Ascending aorta (tissue), 2 donors: ENCODE measurements at regions not wholly inside any gene's neighbourhood (a gene's known extent, or its start where the extent isn't known, plus 50 kb on each side); places are given as distances from the start of the nearest gene placed in this dataset.

Source experiments
- DNase-seq, 2 donors: peaks; one replicate each; pipeline ENCODE4 v3.0.0-alpha.2; 2019; ENCODE audit warnings: low spot score in 2 of 2
- H3K27ac ChIP-seq, 2 donors: fragments of 200-600 bp; sonication (generic); one replicate each; pipeline ENCODE4 v1.5.1; 2016 to 2017; ENCODE audit warnings: mild to moderate bottlenecking in 1 of 2
- H3K27me3 ChIP-seq: fragments of 200-600 bp; sonication (generic); one replicate; pipeline ENCODE4 v1.5.1; 2017
- H3K36me3 ChIP-seq, 2 donors: fragments of 200-600 bp; sonication (generic); one replicate each; pipeline ENCODE4 v1.5.1; 2016
- H3K4me1 ChIP-seq, 2 donors: fragments of 200-600 bp; sonication (generic); one replicate each; pipeline ENCODE4 v1.5.1; 2016 to 2017; ENCODE audit warnings: mild to moderate bottlenecking in 1 of 2
- H3K4me3 ChIP-seq, 2 donors: fragments of 200-600 bp; sonication (generic); one replicate each; pipeline ENCODE4 v1.5.1; 2016 to 2017; ENCODE audit warnings: mild to moderate bottlenecking in 1 of 2
- H3K9me3 ChIP-seq, 2 donors: fragments of 200-600 bp; sonication (generic); one replicate each; pipeline ENCODE4 v1.5.1; 2016
- CTCF ChIP-seq, 3 experiments: fragments of 200-600 bp in 2 of 3; fragments of 450-650 bp in 1 of 3; sonication (generic) in 2 of 3; IDR thresholded peaks; one replicate each; pipeline ENCODE4 v1.5.1; 2016 to 2019; ENCODE audit warnings: antibody characterized with exemption in 3 of 3, mild to moderate bottlenecking in 1 of 3, moderate library complexity in 1 of 3
- intact Hi-C: fragments of 100-400 bp; cut with DNase I; formaldehyde crosslinking; loops from one replicate; pipeline ENCODE4 v1.15.1; 2023

- Histone ChIP-seq H3K27me3 (no peaks in the 10 kb centered on the region), H3K4me1 (no peaks in the 10 kb centered on the region), H3K27ac (no peak overlapping the region), H3K36me3 (no peaks in the 10 kb centered on the region), H3K9me3 (no peaks in the 10 kb centered on the region), H3K4me3 (no peak overlapping the region)
- intact Hi-C loops, result no loop called here
- DNase-seq, result no peak
- TF ChIP-seq CTCF (IDR thresholded peaks at IDR 0.05), result no peak
These were observed 255.0 kb downstream of the CBLN1 start for GRCh38 chr16:49026566-49027181.

GRCh38 chr16:49024896-49025295 lies 256.7 kb downstream of the CBLN1 start:
- DNase-seq, result no peak
- H3K36me3 ChIP-seq, result no peaks in the 10 kb centered on the region
- no peaks in the 10 kb centered on the region for H3K4me1 ChIP-seq
- H3K4me3 ChIP-seq, result no peak overlapping the region
- no peaks in the 10 kb centered on the region for H3K9me3 ChIP-seq
- H3K27ac ChIP-seq, result no peak overlapping the region
- no peak for TF ChIP-seq CTCF (IDR thresholded peaks at IDR 0.05)
- intact Hi-C loops, result no loop called here
- no peaks in the 10 kb centered on the region for H3K27me3 ChIP-seq

- Histone ChIP-seq H3K9me3 (no peaks in the 10 kb centered on the region), H3K27me3 (no peaks in the 10 kb centered on the region), H3K27ac (no peak overlapping the region), H3K36me3 (no peaks in the 10 kb centered on the region), H3K4me1 (no peaks in the 10 kb centered on the region), H3K4me3 (no peak overlapping the region)
- intact Hi-C loops, result no loop called here
- TF ChIP-seq CTCF (IDR thresholded peaks at IDR 0.05), result no peak
- DNase-seq, result no peak
These were observed 257.6 kb downstream of the CBLN1 start for GRCh38 chr16:49024016-49024415.

- DNase-seq, result no peak
- H3K9me3 ChIP-seq, result no peaks in the 10 kb centered on the region
- intact Hi-C loops, result no loop called here
- no peaks in the 10 kb centered on the region for H3K27me3 ChIP-seq
- no peaks in the 10 kb centered on the region for H3K4me1 ChIP-seq
- H3K27ac ChIP-seq, result no peak overlapping the region
- TF ChIP-seq CTCF (IDR thresholded peaks at IDR 0.05), result no peak
- H3K4me3 ChIP-seq, result no peak overlapping the region
- H3K36me3 ChIP-seq, result no peaks in the 10 kb centered on the region
These were observed 258.6 kb downstream of the CBLN1 start for GRCh38 chr16:49023050-49023449.

GRCh38 chr16:49022351-49022963 lies 259.2 kb downstream of the CBLN1 start:
- no peaks in the 10 kb centered on the region for H3K27me3 ChIP-seq
- TF ChIP-seq CTCF (IDR thresholded peaks at IDR 0.05), result no peak
- H3K27ac ChIP-seq, result no peak overlapping the region
- no peaks in the 10 kb centered on the region for H3K4me1 ChIP-seq
- no peaks in the 10 kb centered on the region for H3K9me3 ChIP-seq
- no peak overlapping the region for H3K4me3 ChIP-seq
- DNase-seq, result no peak
- H3K36me3 ChIP-seq, result no peaks in the 10 kb centered on the region
- intact Hi-C loops, result no loop called here
